H1 (cell line): ENCODE measurements at regions not wholly inside any gene's neighbourhood (a gene's known extent, or its start where the extent isn't known, plus 50 kb on each side); places are given as distances from the start of the nearest gene placed in this dataset.

Source experiments
- BACH1 ChIP-seq: IDR thresholded peaks from 2 replicates; pipeline ENCODE4 v1.6.1; 2012; ENCODE audit warnings: low read length, improper control_type of control experiment
- CEBPB ChIP-seq: IDR thresholded peaks from 2 replicates; pipeline ENCODE4 v1.6.1; 2012; ENCODE audit warnings: low read depth, low read length
- CHD1 ChIP-seq: IDR thresholded peaks from 2 replicates; pipeline ENCODE4 v1.6.1; 2012; ENCODE audit warnings: low read depth, low read length, improper control_type of control experiment
- CTBP2 ChIP-seq: IDR thresholded peaks from 2 replicates; pipeline ENCODE4 v1.7.0; 2011; ENCODE audit warnings: borderline replicate concordance, mild to moderate bottlenecking, moderate library complexity, mixed read lengths, low read length; ENCODE audit not compliant: insufficient read depth, insufficient read length
- FOSL1 ChIP-seq: IDR thresholded peaks from 2 replicates; pipeline ENCODE4 v1.6.1; 2011; ENCODE audit warnings: mild to moderate bottlenecking, low read depth, low read length, moderate library complexity; ENCODE audit not compliant: insufficient read depth
- GABPA ChIP-seq: IDR thresholded peaks from 2 replicates; pipeline ENCODE4 v1.6.1; 2011; ENCODE audit warnings: mild to moderate bottlenecking, low read length, moderate library complexity, borderline replicate concordance; ENCODE audit not compliant: insufficient read depth
- GTF2F1 ChIP-seq: IDR thresholded peaks from 2 replicates; pipeline ENCODE4 v1.6.1; 2012; ENCODE audit warnings: low read depth, low read length, improper control_type of control experiment, borderline replicate concordance
- HDAC2 ChIP-seq, 2 experiments: fragments of 300-600 bp in 1 of 2; sonication (generic) in 1 of 2; IDR thresholded peaks; 2 replicates each; pipeline ENCODE4 v1.6.1; 2011 to 2012; ENCODE audit warnings: low read depth in 2 of 2, low read length in 2 of 2, mild to moderate bottlenecking in 2 of 2, moderate library complexity in 2 of 2, borderline replicate concordance in 1 of 2, inconsistent platforms in 1 of 2
- JUN ChIP-seq: IDR thresholded peaks from 2 replicates; pipeline ENCODE4 v1.6.1; 2011; ENCODE audit warnings: low read depth, mild to moderate bottlenecking, improper control_type of control experiment, low read length
- PHF8 ChIP-seq: fragments of 200-600 bp; sonication (generic); conservative IDR thresholded peaks from 2 replicates; pipeline ENCODE4 v1.7.1; 2012; ENCODE audit warnings: low read depth, mild to moderate bottlenecking, inconsistent platforms, low read length, moderate library complexity
- POLR2A ChIP-seq, 2 experiments: IDR thresholded peaks; 1 replicate in 1 of 2; 2 replicates in 1 of 2; pipeline ENCODE4 v1.6.1; 2011; ENCODE audit warnings: low read depth in 2 of 2, low read length in 2 of 2, mild to moderate bottlenecking in 2 of 2; ENCODE audit errors: control extremely low read depth in 1 of 2
- POU5F1 ChIP-seq: IDR thresholded peaks from 2 replicates; pipeline ENCODE4 v1.6.1; 2011; ENCODE audit warnings: low read depth, mild to moderate bottlenecking, low read length, moderate library complexity
- TAF7 ChIP-seq: optimal IDR thresholded peaks from 2 replicates; pipeline ENCODE3; 2011; ENCODE audit warnings: low read depth, mild to moderate bottlenecking, inconsistent platforms, low read length, moderate library complexity, borderline replicate concordance
- TEAD4 ChIP-seq: IDR thresholded peaks from 2 replicates; pipeline ENCODE4 v1.6.1; 2012; ENCODE audit warnings: low read depth, low read length, inconsistent platforms, mixed read lengths

- TF ChIP-seq HDAC2 (IDR thresholded peaks at IDR 0.05; ENCODE audit: borderline replicate concordance in 1 of 2, low read depth in 2 of 2, low read length in 2 of 2), result no peak; a peak in 1 of 4 replicates
- TF ChIP-seq JUN, result no peak
- TF ChIP-seq POLR2A (IDR thresholded peaks at IDR 0.05; ENCODE audit: control extremely low read depth in 1 of 2, low read depth in 2 of 2, low read length in 2 of 2), result no peak
- no peak for TF ChIP-seq FOSL1
- TF ChIP-seq TEAD4, result no peak
- 0 out of 2 replicates have a peak, but pooled peaks have one; percentile 3 for TF ChIP-seq POU5F1
- TF ChIP-seq GTF2F1, result no peak
- no peak for TF ChIP-seq CEBPB
- TF ChIP-seq BACH1, result no peak
- no peak for TF ChIP-seq GABPA
- TF ChIP-seq CTBP2, result no peak
- TF ChIP-seq CHD1, result no peak
- TF ChIP-seq PHF8, result no peak
- TF ChIP-seq TAF7, result no peak
These were observed 382.6 kb downstream of the EPHA4 start (continued) for GRCh38 chr2:221189431-221190067.
